Keratinocyte (primary cell): ENCODE measurements at regions not wholly inside any gene's neighbourhood (a gene's known extent, or its start where the extent isn't known, plus 50 kb on each side); places are given as distances from the start of the nearest gene placed in this dataset.

Source experiments
- DNase-seq: peaks from one replicate; pipeline ENCODE4 v3.0.0-alpha.2; 2011; ENCODE audit warnings: low read depth, missing footprints, low spot score
- FAIRE-seq: peaks from 2 replicates; lab custom pipeline; 2011; peaks lifted over from hg19 to GRCh38; lab: Jason Lieb, UNC
- H2AFZ ChIP-seq: 2 replicates; pipeline ENCODE4 v1.6.0; 2012; ENCODE audit warnings: low read length, control low read depth, inconsistent platforms; ENCODE audit not compliant: control insufficient read depth
- H3K27ac ChIP-seq: 2 replicates; pipeline ENCODE4 v1.5.1; 2011; ENCODE audit warnings: low read length; ENCODE audit not compliant: control insufficient read depth, insufficient read depth
- H3K27me3 ChIP-seq: 3 replicates; pipeline ENCODE4 v1.6.0; 2011; ENCODE audit warnings: low read length; ENCODE audit not compliant: control insufficient read depth, insufficient read depth; ENCODE audit errors: extremely low read depth
- H3K36me3 ChIP-seq, 2 experiments: 2 replicates in 1 of 2; 3 replicates in 1 of 2; pipeline ENCODE4 v1.5.1; 2011; ENCODE audit warnings: low read length in 2 of 2, mild to moderate bottlenecking in 1 of 2; ENCODE audit not compliant: control insufficient read depth in 2 of 2, insufficient read depth in 2 of 2; ENCODE audit errors: extremely low read depth in 1 of 2
- H3K4me1 ChIP-seq: 3 replicates; pipeline ENCODE4 v1.5.1; 2011; ENCODE audit warnings: low read length; ENCODE audit not compliant: control insufficient read depth, insufficient read depth; ENCODE audit errors: extremely low read depth
- H3K4me2 ChIP-seq: 3 replicates; pipeline ENCODE4 v1.6.0; 2011; ENCODE audit warnings: low read depth, low read length; ENCODE audit not compliant: control insufficient read depth, insufficient read depth; ENCODE audit errors: extremely low read depth
- H3K4me3 ChIP-seq, 3 experiments: fragments of 200-600 bp in 1 of 3; sonication (generic) in 1 of 3; 2 replicates in 2 of 3; 3 replicates in 1 of 3; pipeline ENCODE4 v1.5.1; 2011 to 2016; ENCODE audit warnings: low read length in 3 of 3, mild to moderate bottlenecking in 3 of 3, control low read depth in 2 of 3, inconsistent platforms in 1 of 3, low read depth in 1 of 3, mixed read lengths in 1 of 3, mixed run types in 1 of 3, moderate library complexity in 1 of 3; ENCODE audit not compliant: control insufficient read depth in 2 of 3, insufficient read depth in 2 of 3; ENCODE audit errors: extremely low read depth in 1 of 3
- H3K79me2 ChIP-seq: 2 replicates; pipeline ENCODE4 v1.6.0; 2012; ENCODE audit warnings: low read length; ENCODE audit not compliant: control insufficient read depth, insufficient read depth
- H3K9ac ChIP-seq: 3 replicates; pipeline ENCODE4 v1.6.0; 2011; ENCODE audit warnings: low read length; ENCODE audit not compliant: control insufficient read depth, insufficient read depth; ENCODE audit errors: extremely low read depth
- H3K9me1 ChIP-seq: 3 replicates; pipeline ENCODE4 v1.6.0; 2011; ENCODE audit warnings: low read length; ENCODE audit not compliant: control insufficient read depth, insufficient read depth; ENCODE audit errors: extremely low read depth
- H3K9me3 ChIP-seq: 2 replicates; pipeline ENCODE4 v1.5.1; 2012; ENCODE audit warnings: low read depth, low read length; ENCODE audit not compliant: control insufficient read depth
- H4K20me1 ChIP-seq: 3 replicates; pipeline ENCODE4 v1.6.0; 2011; ENCODE audit warnings: low read length; ENCODE audit not compliant: control insufficient read depth, insufficient read depth; ENCODE audit errors: extremely low read depth
- EZH2 ChIP-seq: IDR thresholded peaks from one replicate; pipeline ENCODE4 v1.6.1; 2012; ENCODE audit warnings: inconsistent platforms, mild to moderate bottlenecking, low read length, moderate library complexity
- dilution Hi-C: fragments of 300-500 bp; cut with MboI; formaldehyde crosslinking; loops from one replicate; pipeline ENCODE4 v1.7.0; 2020; ENCODE audit warnings: low sequenced_read_pairs; ENCODE audit not compliant: extremely low pct_ligation_motif_present
- TF ChIP-seq, protein P1 (sequence below), 3 experiments: IDR thresholded peaks in 1 of 3; conservative IDR thresholded peaks in 1 of 3; optimal IDR thresholded peaks in 1 of 3; 2 replicates in 2 of 3; 3 replicates in 1 of 3; pipeline versions ENCODE3 to v1.5.1; 2011; ENCODE audit warnings: low read length in 3 of 3, mild to moderate bottlenecking in 3 of 3, moderate library complexity in 2 of 3, control low read depth in 1 of 3, inconsistent platforms in 1 of 3; ENCODE audit not compliant: insufficient read depth in 2 of 3; ENCODE audit errors: extremely low read depth in 1 of 3

DNA sequence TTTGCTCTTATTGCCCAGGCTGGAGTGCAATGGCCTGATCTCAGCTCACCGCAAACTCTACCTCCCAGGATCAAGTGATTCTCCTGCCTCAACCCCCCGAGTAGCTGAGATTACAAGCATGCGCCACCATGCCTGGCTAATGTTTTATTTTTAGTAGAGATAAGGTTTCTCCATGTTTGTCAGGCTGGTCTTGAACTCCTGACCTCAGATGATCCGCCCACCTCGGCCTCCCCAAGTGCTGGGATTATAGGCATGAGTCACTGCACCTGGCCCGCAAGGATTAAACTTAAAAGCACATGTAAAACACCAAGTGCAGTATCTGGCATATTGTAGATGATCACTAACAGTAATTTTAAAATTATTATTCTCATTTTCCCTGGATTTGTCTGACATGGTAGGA, 72.9 kb downstream of the C1QL2 start:
- H3K4me3 ChIP-seq, result no peak overlapping the region
- DNase-seq, result no peak
- peaks cover 5% of the 10 kb centered on the region for H4K20me1 ChIP-seq
- H3K27ac ChIP-seq, result no peak overlapping the region
- no peaks in the 10 kb centered on the region for H3K79me2 ChIP-seq
- H3K4me2 ChIP-seq, result no peak overlapping the region
- FAIRE-seq, result no peak
- H3K27me3 ChIP-seq, result peaks cover 5% of the 10 kb centered on the region
- H3K9me1 ChIP-seq, result no peaks in the 10 kb centered on the region
- no peak overlapping the region for H3K9ac ChIP-seq
- TF ChIP-seq, protein P1, sequence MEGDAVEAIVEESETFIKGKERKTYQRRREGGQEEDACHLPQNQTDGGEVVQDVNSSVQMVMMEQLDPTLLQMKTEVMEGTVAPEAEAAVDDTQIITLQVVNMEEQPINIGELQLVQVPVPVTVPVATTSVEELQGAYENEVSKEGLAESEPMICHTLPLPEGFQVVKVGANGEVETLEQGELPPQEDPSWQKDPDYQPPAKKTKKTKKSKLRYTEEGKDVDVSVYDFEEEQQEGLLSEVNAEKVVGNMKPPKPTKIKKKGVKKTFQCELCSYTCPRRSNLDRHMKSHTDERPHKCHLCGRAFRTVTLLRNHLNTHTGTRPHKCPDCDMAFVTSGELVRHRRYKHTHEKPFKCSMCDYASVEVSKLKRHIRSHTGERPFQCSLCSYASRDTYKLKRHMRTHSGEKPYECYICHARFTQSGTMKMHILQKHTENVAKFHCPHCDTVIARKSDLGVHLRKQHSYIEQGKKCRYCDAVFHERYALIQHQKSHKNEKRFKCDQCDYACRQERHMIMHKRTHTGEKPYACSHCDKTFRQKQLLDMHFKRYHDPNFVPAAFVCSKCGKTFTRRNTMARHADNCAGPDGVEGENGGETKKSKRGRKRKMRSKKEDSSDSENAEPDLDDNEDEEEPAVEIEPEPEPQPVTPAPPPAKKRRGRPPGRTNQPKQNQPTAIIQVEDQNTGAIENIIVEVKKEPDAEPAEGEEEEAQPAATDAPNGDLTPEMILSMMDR (optimal IDR thresholded peaks at IDR 0.05 in 1 of 3, IDR thresholded peaks at IDR 0.05 in 1 of 3, conservative IDR thresholded peaks at IDR 0.05 in 1 of 3; ENCODE audit: extremely low read depth in 1 of 3, insufficient read depth in 2 of 3, low read length in 3 of 3), result no peak
- no peak for TF ChIP-seq EZH2
- H3K9me3 ChIP-seq, result no peaks in the 10 kb centered on the region
- dilution Hi-C loops, result no loop called here
- no peaks in the 10 kb centered on the region for H3K4me1 ChIP-seq
- no peak overlapping the region for H2AFZ ChIP-seq
- H3K36me3 ChIP-seq, result no peaks in the 10 kb centered on the region

DNA sequence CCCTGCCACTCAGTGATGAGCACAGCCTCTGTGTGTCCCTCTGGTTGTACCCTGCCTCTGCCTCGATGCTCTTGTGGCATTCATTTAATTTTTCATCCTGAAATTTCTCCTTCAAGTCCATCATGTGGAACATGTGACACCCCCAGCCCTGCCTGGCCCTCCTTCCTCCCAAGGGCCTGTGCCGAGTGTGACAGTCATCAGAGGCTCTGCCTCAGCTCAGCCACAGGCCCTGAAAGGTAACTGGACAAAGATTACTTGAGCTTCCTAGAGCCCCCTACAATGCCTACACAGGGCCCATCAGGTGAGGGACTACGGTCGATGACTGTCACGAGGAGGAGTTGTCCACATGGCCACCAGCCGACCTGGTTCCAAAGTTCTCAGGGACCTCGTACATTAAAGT, 75.1 kb downstream of the C1QL2 start:
- H3K4me2 ChIP-seq, result no peak overlapping the region
- no peaks in the 10 kb centered on the region for H3K4me1 ChIP-seq

More for the DNA sequence above, 75.1 kb downstream of the C1QL2 start:
- Histone ChIP-seq H4K20me1 (peaks cover 2% of the 10 kb centered on the region), H3K9ac (no peak overlapping the region), H3K79me2 (no peaks in the 10 kb centered on the region), H3K9me1 (no peaks in the 10 kb centered on the region), H3K36me3 (no peaks in the 10 kb centered on the region), H3K27me3 (peaks cover 5% of the 10 kb centered on the region), H3K27ac (no peak overlapping the region), H3K4me3 (no peak overlapping the region), H2AFZ (no peak overlapping the region), H3K9me3 (no peaks in the 10 kb centered on the region)
- no peak for TF ChIP-seq EZH2
- TF ChIP-seq, protein P1 (optimal IDR thresholded peaks at IDR 0.05 in 1 of 3, IDR thresholded peaks at IDR 0.05 in 1 of 3, conservative IDR thresholded peaks at IDR 0.05 in 1 of 3; ENCODE audit: extremely low read depth in 1 of 3, insufficient read depth in 2 of 3, low read length in 3 of 3), result no peak
- dilution Hi-C loops, result no loop called here
- DNase-seq (no peak), FAIRE-seq (no peak)
